H9 (cell line): ENCODE measurements at regions not wholly inside any gene's neighbourhood (a gene's known extent, or its start where the extent isn't known, plus 50 kb on each side); places are given as distances from the start of the nearest gene placed in this dataset.

Source experiments
- DNase-seq: peaks from one replicate; pipeline ENCODE4 v3.0.0-alpha.2; 2017
- H2AFZ ChIP-seq: one replicate; pipeline ENCODE4 v1.6.1; 2013; ENCODE audit warnings: mild to moderate bottlenecking, low read length, control low read depth, moderate library complexity
- H2AK5ac ChIP-seq: 2 replicates; pipeline ENCODE4 v1.6.1; 2013; ENCODE audit warnings: low read length, control low read depth, mixed read lengths; ENCODE audit not compliant: insufficient read length
- H2BK120ac ChIP-seq: one replicate; pipeline ENCODE4 v1.6.1; 2013; ENCODE audit warnings: low read depth, mild to moderate bottlenecking, low read length, control low read depth, inconsistent platforms; ENCODE audit not compliant: poor library complexity, severe bottlenecking
- H2BK12ac ChIP-seq: 2 replicates; pipeline ENCODE4 v1.6.1; 2013; ENCODE audit warnings: low read length, control low read depth, mixed read lengths, low read depth; ENCODE audit not compliant: insufficient read length
- H2BK15ac ChIP-seq: 2 replicates; pipeline ENCODE4 v1.6.1; 2013; ENCODE audit warnings: low read depth, low read length, control low read depth
- H2BK20ac ChIP-seq: one replicate; pipeline ENCODE4 v1.6.1; 2013; ENCODE audit warnings: low read depth, mild to moderate bottlenecking, low read length, control low read depth, inconsistent platforms; ENCODE audit not compliant: poor library complexity, severe bottlenecking
- H2BK5ac ChIP-seq: 2 replicates; pipeline ENCODE4 v1.6.1; 2013; ENCODE audit warnings: low read length, control low read depth, mixed read lengths; ENCODE audit not compliant: insufficient read length
- H3K14ac ChIP-seq: 2 replicates; pipeline ENCODE4 v1.6.1; 2013; ENCODE audit warnings: low read length, control low read depth; ENCODE audit not compliant: insufficient read depth
- H3K18ac ChIP-seq: 2 replicates; pipeline ENCODE4 v1.6.1; 2013; ENCODE audit warnings: low read depth, mild to moderate bottlenecking, mixed read lengths, low read length, control low read depth; ENCODE audit not compliant: insufficient read length
- H3K23ac ChIP-seq: 2 replicates; pipeline ENCODE4 v1.6.1; 2013; ENCODE audit warnings: low read length, control low read depth, mixed read lengths, low read depth; ENCODE audit not compliant: insufficient read length
- H3K23me2 ChIP-seq: 2 replicates; pipeline ENCODE4 v1.6.1; 2013; ENCODE audit warnings: low read depth, mild to moderate bottlenecking, mixed read lengths, low read length, control low read depth; ENCODE audit not compliant: insufficient read length, poor library complexity, severe bottlenecking
- H3K27ac ChIP-seq: 2 replicates; pipeline ENCODE4 v1.5.1; 2013; ENCODE audit warnings: low read length, control low read depth, mixed read lengths, low read depth; ENCODE audit not compliant: insufficient read length
- H3K27me3 ChIP-seq: 2 replicates; pipeline ENCODE4 v1.6.1; 2013; ENCODE audit warnings: low read length, control low read depth, inconsistent platforms; ENCODE audit not compliant: insufficient read depth
- H3K4ac ChIP-seq: 2 replicates; pipeline ENCODE4 v1.6.1; 2013; ENCODE audit warnings: low read depth, mild to moderate bottlenecking, control low read depth, inconsistent platforms, low read length, moderate library complexity
- H3K4me1 ChIP-seq: 2 replicates; pipeline ENCODE4 v1.6.1; 2013; ENCODE audit warnings: low read length, control low read depth, inconsistent platforms; ENCODE audit not compliant: insufficient read depth
- H3K4me2 ChIP-seq: 2 replicates; pipeline ENCODE4 v1.6.1; 2013; ENCODE audit warnings: low read length, control low read depth, mixed read lengths; ENCODE audit not compliant: insufficient read length, insufficient read depth
- H3K56ac ChIP-seq: 2 replicates; pipeline ENCODE4 v1.6.1; 2013; ENCODE audit warnings: low read depth, mild to moderate bottlenecking, mixed read lengths, low read length, control low read depth; ENCODE audit not compliant: insufficient read length
- H3K79me1 ChIP-seq: 2 replicates; pipeline ENCODE4 v1.6.1; 2013; ENCODE audit warnings: low read depth, mild to moderate bottlenecking, moderate library complexity, low read length, control low read depth, inconsistent platforms; ENCODE audit not compliant: insufficient read depth, poor library complexity, severe bottlenecking
- H3K79me2 ChIP-seq: 2 replicates; pipeline ENCODE4 v1.6.1; 2013; ENCODE audit warnings: low read length, control low read depth, inconsistent platforms; ENCODE audit not compliant: insufficient read depth
- H3K9ac ChIP-seq: 2 replicates; pipeline ENCODE4 v1.6.1; 2013; ENCODE audit warnings: low read length, control low read depth, mixed read lengths; ENCODE audit not compliant: insufficient read length; ENCODE audit errors: extremely low read depth
- H3K9me3 ChIP-seq: one replicate; pipeline ENCODE4 v1.6.1; 2013; ENCODE audit warnings: low read depth, low read length, inconsistent platforms; ENCODE audit not compliant: control insufficient read depth
- H3T11ph ChIP-seq: one replicate; pipeline ENCODE4 v1.6.1; 2013; ENCODE audit warnings: mild to moderate bottlenecking, low read length, control low read depth, inconsistent platforms
- H4K20me1 ChIP-seq: one replicate; pipeline ENCODE4 v1.6.1; 2013; ENCODE audit not compliant: control insufficient read depth, insufficient read length, insufficient read depth
- H4K5ac ChIP-seq: 2 replicates; pipeline ENCODE4 v1.6.1; 2013; ENCODE audit warnings: low read depth, mild to moderate bottlenecking, mixed read lengths, low read length, control low read depth; ENCODE audit not compliant: insufficient read length
- H4K8ac ChIP-seq: replicated peaks from 2 replicates; pipeline ENCODE4 v1.6.1; 2013; ENCODE audit warnings: low read length, control low read depth, mixed read lengths, low read depth; ENCODE audit not compliant: insufficient read length
- H4K91ac ChIP-seq: 2 replicates; pipeline ENCODE4 v1.6.1; 2013; ENCODE audit warnings: low read depth, mild to moderate bottlenecking, moderate library complexity, mixed read lengths, low read length, control low read depth; ENCODE audit not compliant: insufficient read length
- H3K27ac Mint-ChIP-seq, 3 experiments: 2 replicates in 2 of 3; 3 replicates in 1 of 3; pipeline ENCODE4 v1.8.0; 2020 to 2021; ENCODE audit warnings: mixed read lengths in 3 of 3, mild to moderate bottlenecking in 1 of 3, moderate library complexity in 1 of 3
- H3K27me3 Mint-ChIP-seq: 2 replicates; pipeline ENCODE4 v1.8.0; 2021; ENCODE audit warnings: low read depth, mild to moderate bottlenecking, moderate library complexity, mixed read lengths
- H3K36me3 Mint-ChIP-seq, 3 experiments: 2 replicates in 2 of 3; 3 replicates in 1 of 3; pipeline ENCODE4 v1.8.0; 2020 to 2021; ENCODE audit warnings: low read depth in 3 of 3, mixed read lengths in 3 of 3; ENCODE audit not compliant: insufficient read depth in 1 of 3
- H3K4me1 Mint-ChIP-seq, 2 experiments: 2 replicates each; pipeline ENCODE4 v1.8.0; 2020; ENCODE audit warnings: mixed read lengths in 2 of 2
- H3K4me3 Mint-ChIP-seq, 2 experiments: 2 replicates in 1 of 2; 3 replicates in 1 of 2; pipeline ENCODE4 v1.8.0; 2020 to 2021; ENCODE audit warnings: mild to moderate bottlenecking in 2 of 2, mixed read lengths in 2 of 2, moderate library complexity in 1 of 2
- H3K9me3 Mint-ChIP-seq, 2 experiments: 2 replicates in 1 of 2; 3 replicates in 1 of 2; pipeline ENCODE4 v1.8.0; 2020; ENCODE audit warnings: mild to moderate bottlenecking in 2 of 2, mixed read lengths in 2 of 2, moderate library complexity in 1 of 2
- CTCF ChIP-seq: fragments of 200-600 bp; sonication (generic); conservative IDR thresholded peaks from 3 replicates; pipeline ENCODE4 v1.8.0; 2021; ENCODE audit warnings: antibody characterized with exemption, mild to moderate bottlenecking
- WGBS: extraction: QIAGEN DNeasy Blood & Tissue Kit; methylation state at CpG from one replicate; pipeline ENCODE4 v1.1.7; 2013; ENCODE audit warnings: missing lambda C conversion rate, low lambda C conversion rate, mixed read lengths; ENCODE audit not compliant: insufficient read length; ENCODE audit errors: extremely low coverage; 5-methylcytosine and 5-hydroxymethylcytosine counted together

- no peak overlapping the region for H4K8ac ChIP-seq
- Mint-ChIP-seq H3K27me3 (no peaks in the 10 kb centered on the region; the same call in 1 of the 2 replicates), H3K9me3 (no peaks in the 10 kb centered on the region), H3K4me3 (no peak overlapping the region), H3K4me1 (peaks cover 11 to 16% of the 10 kb centered on the region in 2 experiments), H3K27ac (no peak overlapping the region), H3K36me3 (no peaks in the 10 kb centered on the region)
- H2BK120ac ChIP-seq: no peak overlapping the region
- no peak overlapping the region for H2BK20ac ChIP-seq
- H3K23me2 ChIP-seq: no peaks in the 10 kb centered on the region
- no peak for DNase-seq
- H3K4ac ChIP-seq: no peak overlapping the region
- no peak overlapping the region for H4K5ac ChIP-seq
- H2AK5ac ChIP-seq: no peak overlapping the region
- H3T11ph ChIP-seq: no peak overlapping the region
- no peak overlapping the region for H3K14ac ChIP-seq
- no peaks in the 10 kb centered on the region for H3K79me1 ChIP-seq
- WGBS: no CpG with 5 or more reads among the region's 1 CpG
- H3K18ac ChIP-seq: no peak overlapping the region
- H3K4me1 ChIP-seq: no peaks in the 10 kb centered on the region
- H3K56ac ChIP-seq: no peak overlapping the region
- no peak overlapping the region for H3K27ac ChIP-seq
- H4K20me1 ChIP-seq: no peaks in the 10 kb centered on the region
- H2BK5ac ChIP-seq: no peak overlapping the region
- no peak for TF ChIP-seq CTCF
- no peak overlapping the region for H2AFZ ChIP-seq
- no peak overlapping the region for H3K9ac ChIP-seq
- H3K9me3 ChIP-seq: no peaks in the 10 kb centered on the region
- H3K23ac ChIP-seq: no peak overlapping the region
- H3K4me2 ChIP-seq: no peak overlapping the region
- H3K27me3 ChIP-seq: no peaks in the 10 kb centered on the region
- H2BK12ac ChIP-seq: no peak overlapping the region
- no peak overlapping the region for H2BK15ac ChIP-seq
- no peaks in the 10 kb centered on the region for H3K79me2 ChIP-seq
- H4K91ac ChIP-seq: no peak overlapping the region
These were observed 127.2 kb upstream of the ECI2 start for GRCh38 chr6:4262526-4262925.
